ENCODE measurements at regions not wholly inside any gene's neighbourhood (a gene's known extent, or its start where the extent isn't known, plus 50 kb on each side); places are given as distances from the start of the nearest gene placed in this dataset.
"Not testable (repeated sequence)": the region's sequence is repeated elsewhere in the genome, so short reads cannot be mapped to it uniquely, and the experiment has no call there.

DNA sequence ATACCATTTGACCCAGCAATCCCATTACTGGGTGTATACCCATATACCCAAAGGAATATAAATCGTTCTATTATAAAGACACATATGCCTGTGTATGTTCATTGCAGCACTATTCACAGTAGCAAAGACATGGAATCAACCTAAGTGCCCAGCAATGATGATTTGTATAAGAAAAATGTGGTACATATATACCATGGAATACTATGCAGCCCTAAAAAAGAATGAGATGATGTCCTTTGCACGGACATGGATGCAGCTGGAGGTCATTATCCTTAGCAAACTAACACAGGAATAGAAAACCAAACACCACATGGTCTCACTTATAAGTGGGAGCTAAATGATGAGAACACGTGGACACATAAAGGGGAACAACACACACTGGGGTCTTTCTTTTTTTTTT, 155.0 kb upstream of the CPHXL start:
- not testable (repeated sequence) for H3K27ac ChIP-seq (ENCODE audit: low read depth, low read length); H2BK120ac ChIP-seq (ENCODE audit: low read depth, low read length)
- no CpG with 5 or more reads among the region's 3 CpGs for WGBS (ENCODE audit: extremely low coverage, insufficient coverage, low lambda C conversion rate)

DNA sequence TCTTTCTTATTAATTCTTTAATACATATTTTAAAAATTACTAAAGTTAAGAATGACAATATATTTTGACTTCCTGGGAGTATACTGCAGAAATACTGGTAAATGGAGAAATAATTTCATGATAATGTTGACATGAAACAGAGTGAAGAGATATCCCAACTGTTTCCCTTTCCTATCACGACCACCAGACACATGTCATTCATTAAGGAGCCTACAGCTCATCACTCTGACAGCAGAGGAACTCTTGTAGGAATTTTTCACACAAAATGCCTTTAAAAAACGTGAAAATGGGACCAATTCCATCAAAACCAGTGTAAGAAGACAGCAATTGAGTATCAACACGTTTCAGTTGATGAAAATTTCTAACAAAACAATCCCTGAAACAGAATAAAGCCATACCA, 172.9 kb upstream of the CPHXL start:
- no peaks in the 10 kb centered on the region for H3K79me1 ChIP-seq (ENCODE audit: low read length)
- H2BK15ac ChIP-seq (replicated peaks; ENCODE audit: low read depth): no peak overlapping the region
- no peak for DNase-seq
- H3K4me2 ChIP-seq (ENCODE audit: low read length): no peak overlapping the region
- H3K79me2 ChIP-seq (ENCODE audit: control insufficient read depth, insufficient read depth, low read length): no peaks in the 10 kb centered on the region
- H3K4ac ChIP-seq (ENCODE audit: low read depth, low read length): no peak overlapping the region
- H3K18ac ChIP-seq (ENCODE audit: low read length): no peak overlapping the region
- H2AK5ac ChIP-seq (ENCODE audit: low read length): no peak overlapping the region
- no peak overlapping the region for H3K56ac ChIP-seq (ENCODE audit: low read length)
- no peaks in the 10 kb centered on the region for H3K36me3 ChIP-seq (ENCODE audit: control insufficient read depth, insufficient read depth, low read length)
- H3K27ac ChIP-seq (ENCODE audit: low read depth, low read length): no peak overlapping the region
- no CpG with 5 or more reads among the region's 3 CpGs for WGBS (ENCODE audit: extremely low coverage, insufficient coverage, low lambda C conversion rate)
- H3K4me3 ChIP-seq (ENCODE audit: low read length): no peak overlapping the region
- H3K23ac ChIP-seq (ENCODE audit: low read length): no peak overlapping the region
- H4K8ac ChIP-seq (ENCODE audit: low read depth, low read length): no peak overlapping the region
- H3K9ac ChIP-seq (ENCODE audit: low read length): no peak overlapping the region
- H3K4me1 ChIP-seq (ENCODE audit: control insufficient read depth, low read depth, low read length): no peaks in the 10 kb centered on the region
- H2BK5ac ChIP-seq (ENCODE audit: low read length): no peak overlapping the region
- H2BK120ac ChIP-seq (ENCODE audit: low read depth, low read length): no peak overlapping the region
- H4K5ac ChIP-seq (ENCODE audit: low read length): no peak overlapping the region
- no peaks in the 10 kb centered on the region for H3K27me3 ChIP-seq (ENCODE audit: insufficient read depth, low read length, poor library complexity)

More for the DNA sequence above, 155.0 kb upstream of the CPHXL start:
- H4K8ac ChIP-seq (ENCODE audit: low read depth, low read length); H3K36me3 ChIP-seq (ENCODE audit: control insufficient read depth, insufficient read depth, low read length); H3K4me1 ChIP-seq (ENCODE audit: control insufficient read depth, low read depth, low read length); H2BK5ac ChIP-seq (ENCODE audit: low read length); H4K5ac ChIP-seq (ENCODE audit: low read length); H3K23ac ChIP-seq (ENCODE audit: low read length); H3K4ac ChIP-seq (ENCODE audit: low read depth, low read length); H3K4me3 ChIP-seq (ENCODE audit: low read length); H3K4me2 ChIP-seq (ENCODE audit: low read length); H3K56ac ChIP-seq (ENCODE audit: low read length); H3K18ac ChIP-seq (ENCODE audit: low read length); H2BK15ac ChIP-seq (replicated peaks; ENCODE audit: low read depth); H3K9ac ChIP-seq (ENCODE audit: low read length); DNase-seq; H3K79me1 ChIP-seq (ENCODE audit: low read length); H2AK5ac ChIP-seq (ENCODE audit: low read length); H3K79me2 ChIP-seq (ENCODE audit: control insufficient read depth, insufficient read depth, low read length); H3K27me3 ChIP-seq (ENCODE audit: insufficient read depth, low read length, poor library complexity): not testable (repeated sequence)

DNA sequence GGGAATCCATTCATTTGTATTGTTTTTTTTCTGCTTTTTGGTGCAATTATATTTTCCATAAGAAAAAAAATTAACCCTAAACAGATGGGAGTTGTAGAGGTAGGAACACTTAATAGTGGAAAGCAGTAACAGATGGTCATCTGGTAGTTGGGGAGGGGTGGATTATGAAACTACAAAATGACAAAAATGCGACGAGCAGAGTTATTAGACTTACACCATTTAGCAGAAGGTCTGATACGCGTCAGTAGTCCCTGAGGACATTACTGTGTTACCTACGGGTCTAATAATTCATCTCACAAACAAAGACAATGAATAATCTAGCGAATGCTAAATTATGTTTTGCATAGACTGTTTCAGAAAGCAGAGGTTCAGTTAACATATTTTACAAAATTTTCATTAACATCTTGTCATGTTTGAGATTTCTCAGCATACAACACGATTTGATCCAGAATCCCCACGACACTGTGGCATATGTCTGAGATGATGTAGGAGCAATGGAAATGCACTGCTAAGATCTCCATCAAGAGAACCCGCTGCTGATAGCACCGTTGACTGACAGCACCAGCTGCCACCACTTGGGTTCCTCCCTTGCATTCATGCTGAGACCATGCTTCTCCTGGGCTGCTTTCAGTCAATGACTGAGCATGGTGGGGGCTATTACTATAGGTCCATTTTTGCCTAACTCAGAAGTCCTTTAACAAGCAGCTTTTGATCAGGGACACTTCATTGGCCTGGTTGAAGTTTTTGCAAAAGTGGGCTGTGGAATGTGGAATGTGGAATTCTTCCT, 182.2 kb upstream of the CPHXL start:
- no peak overlapping the region for H4K5ac ChIP-seq (ENCODE audit: low read length)
- H3K56ac ChIP-seq (ENCODE audit: low read length): no peak overlapping the region
- H3K36me3 ChIP-seq (ENCODE audit: control insufficient read depth, insufficient read depth, low read length): no peaks in the 10 kb centered on the region
- no peak overlapping the region for H3K27ac ChIP-seq (ENCODE audit: low read depth, low read length)
- no CpG with 5 or more reads among the region's 10 CpGs for WGBS (ENCODE audit: extremely low coverage, insufficient coverage, low lambda C conversion rate)
- H3K23ac ChIP-seq (ENCODE audit: low read length): no peak overlapping the region
- H3K18ac ChIP-seq (ENCODE audit: low read length): no peak overlapping the region
- H3K4me2 ChIP-seq (ENCODE audit: low read length): no peak overlapping the region
- H3K9ac ChIP-seq (ENCODE audit: low read length): no peak overlapping the region
- H3K4ac ChIP-seq (ENCODE audit: low read depth, low read length): no peak overlapping the region
- H3K4me1 ChIP-seq (ENCODE audit: control insufficient read depth, low read depth, low read length): no peaks in the 10 kb centered on the region
- H4K8ac ChIP-seq (ENCODE audit: low read depth, low read length): no peak overlapping the region
- H3K79me2 ChIP-seq (ENCODE audit: control insufficient read depth, insufficient read depth, low read length): no peaks in the 10 kb centered on the region
- no peak overlapping the region for H3K4me3 ChIP-seq (ENCODE audit: low read length)
- H2BK120ac ChIP-seq (ENCODE audit: low read depth, low read length): no peak overlapping the region
- H2BK15ac ChIP-seq (replicated peaks; ENCODE audit: low read depth): no peak overlapping the region
- H2AK5ac ChIP-seq (ENCODE audit: low read length): no peak overlapping the region
- H2BK5ac ChIP-seq (ENCODE audit: low read length): no peak overlapping the region
- DNase-seq: peak; percentile 8
- no peaks in the 10 kb centered on the region for H3K79me1 ChIP-seq (ENCODE audit: low read length)
- no peaks in the 10 kb centered on the region for H3K27me3 ChIP-seq (ENCODE audit: insufficient read depth, low read length, poor library complexity)

DNA sequence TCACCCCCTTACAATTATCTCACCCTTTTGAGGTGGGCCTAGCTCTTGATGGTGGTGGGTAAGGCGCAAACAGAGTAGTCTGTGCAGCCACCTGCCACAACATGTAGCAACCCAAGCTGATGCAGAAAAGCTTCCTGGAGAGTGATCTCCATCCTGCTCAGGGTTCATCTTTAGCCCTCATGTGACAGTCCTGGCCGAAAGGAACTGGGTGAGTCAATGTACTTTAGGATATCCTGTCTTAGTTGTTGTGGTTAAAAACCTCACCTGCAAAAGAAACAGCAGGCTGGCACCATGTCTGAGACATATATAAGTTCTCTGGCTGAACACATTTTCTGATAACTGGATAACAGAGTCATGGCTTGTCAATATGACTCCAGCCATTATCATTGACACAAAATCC, 183.5 kb upstream of the CPHXL start:
- Histone ChIP-seq H3K56ac (ENCODE audit: low read length) (no peak overlapping the region), H2AK5ac (ENCODE audit: low read length) (no peak overlapping the region), H3K36me3 (ENCODE audit: control insufficient read depth, insufficient read depth, low read length) (no peaks in the 10 kb centered on the region), H4K8ac (ENCODE audit: low read depth, low read length) (no peak overlapping the region), H3K23ac (ENCODE audit: low read length) (no peak overlapping the region), H3K4ac (ENCODE audit: low read depth, low read length) (no peak overlapping the region), H3K79me1 (ENCODE audit: low read length) (no peaks in the 10 kb centered on the region), H3K79me2 (ENCODE audit: control insufficient read depth, insufficient read depth, low read length) (no peaks in the 10 kb centered on the region), H3K18ac (ENCODE audit: low read length) (no peak overlapping the region), H2BK120ac (ENCODE audit: low read depth, low read length) (no peak overlapping the region), H3K9ac (ENCODE audit: low read length) (no peak overlapping the region), H2BK15ac (replicated peaks; ENCODE audit: low read depth) (no peak overlapping the region), H2BK5ac (ENCODE audit: low read length) (no peak overlapping the region), H3K4me1 (ENCODE audit: control insufficient read depth, low read depth, low read length) (no peaks in the 10 kb centered on the region), H3K4me3 (ENCODE audit: low read length) (no peak overlapping the region), H3K27ac (ENCODE audit: low read depth, low read length) (no peak overlapping the region), H3K4me2 (ENCODE audit: low read length) (no peak overlapping the region), H4K5ac (ENCODE audit: low read length) (no peak overlapping the region), H3K27me3 (ENCODE audit: insufficient read depth, low read length, poor library complexity) (no peaks in the 10 kb centered on the region)
- DNase-seq: no peak
- no CpG with 5 or more reads among the region's 2 CpGs for WGBS (ENCODE audit: extremely low coverage, insufficient coverage, low lambda C conversion rate)

DNA sequence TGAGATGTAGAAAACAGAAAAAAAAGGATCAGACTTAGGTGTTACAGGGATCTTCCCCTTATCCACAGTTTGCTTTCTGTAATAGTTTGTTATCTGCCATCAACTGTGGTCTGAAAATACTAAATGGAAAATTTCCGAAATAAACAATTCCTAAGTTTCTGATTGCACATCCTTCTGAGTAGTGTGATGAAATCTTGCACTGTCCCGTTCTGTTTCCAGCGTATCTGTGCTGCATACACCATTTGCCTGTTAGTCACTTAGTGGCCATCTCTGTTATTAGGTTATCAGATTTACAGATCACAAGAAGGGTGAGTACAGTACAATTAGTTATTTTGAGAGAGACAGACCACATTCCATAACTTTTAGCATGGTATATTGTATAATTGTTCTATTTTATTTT, 185.6 kb upstream of the CPHXL start:
- Histone ChIP-seq H4K8ac (ENCODE audit: low read depth, low read length) (no peak overlapping the region), H3K4me3 (ENCODE audit: low read length) (no peak overlapping the region), H3K56ac (ENCODE audit: low read length) (no peak overlapping the region), H2BK15ac (replicated peaks; ENCODE audit: low read depth) (no peak overlapping the region), H3K79me1 (ENCODE audit: low read length) (no peaks in the 10 kb centered on the region), H3K27ac (ENCODE audit: low read depth, low read length) (no peak overlapping the region), H3K18ac (ENCODE audit: low read length) (no peak overlapping the region), H3K23ac (ENCODE audit: low read length) (no peak overlapping the region), H3K36me3 (ENCODE audit: control insufficient read depth, insufficient read depth, low read length) (no peaks in the 10 kb centered on the region), H4K5ac (ENCODE audit: low read length) (no peak overlapping the region), H3K9ac (ENCODE audit: low read length) (no peak overlapping the region), H3K4ac (ENCODE audit: low read depth, low read length) (no peak overlapping the region), H2AK5ac (ENCODE audit: low read length) (no peak overlapping the region), H3K27me3 (ENCODE audit: insufficient read depth, low read length, poor library complexity) (no peaks in the 10 kb centered on the region), H3K4me2 (ENCODE audit: low read length) (no peak overlapping the region), H2BK5ac (ENCODE audit: low read length) (no peak overlapping the region), H2BK120ac (ENCODE audit: low read depth, low read length) (no peak overlapping the region), H3K4me1 (ENCODE audit: control insufficient read depth, low read depth, low read length) (peaks cover 3% of the 10 kb centered on the region), H3K79me2 (ENCODE audit: control insufficient read depth, insufficient read depth, low read length) (no peaks in the 10 kb centered on the region)
- no CpG with 5 or more reads among the region's 3 CpGs for WGBS (ENCODE audit: extremely low coverage, insufficient coverage, low lambda C conversion rate)
- DNase-seq: no peak

DNA sequence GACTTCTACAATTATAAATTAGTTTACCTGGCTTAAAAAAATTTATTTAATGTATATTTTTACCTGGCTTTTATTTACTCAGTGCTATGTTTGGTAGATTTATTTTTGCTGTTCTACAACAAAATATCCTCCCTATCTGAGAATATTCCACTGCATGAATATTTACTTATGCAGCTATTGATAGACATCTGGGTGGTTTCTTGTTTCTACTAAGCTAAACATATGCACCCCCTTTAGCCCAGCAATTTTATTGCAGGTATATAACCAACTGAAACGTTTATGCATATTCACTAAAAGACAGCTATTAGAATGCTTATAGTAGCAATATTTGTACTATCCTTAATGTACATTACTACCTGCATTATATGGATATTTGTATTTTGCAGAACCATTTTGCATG, 187.7 kb upstream of the CPHXL start:
- no peaks in the 10 kb centered on the region for H3K79me1 ChIP-seq (ENCODE audit: low read length)
- no peak overlapping the region for H3K27ac ChIP-seq (ENCODE audit: low read depth, low read length)
- H4K8ac ChIP-seq (ENCODE audit: low read depth, low read length): no peak overlapping the region
- H2AK5ac ChIP-seq (ENCODE audit: low read length): no peak overlapping the region
- WGBS (ENCODE audit: extremely low coverage, insufficient coverage, low lambda C conversion rate): no CpG with 5 or more reads among the region's 1 CpG
- no peak overlapping the region for H3K56ac ChIP-seq (ENCODE audit: low read length)
- no peak overlapping the region for H4K5ac ChIP-seq (ENCODE audit: low read length)
- H3K4me2 ChIP-seq (ENCODE audit: low read length): no peak overlapping the region
- no peak overlapping the region for H3K9ac ChIP-seq (ENCODE audit: low read length)
- no peak overlapping the region for H3K4me3 ChIP-seq (ENCODE audit: low read length)
- no peak for DNase-seq
- no peak overlapping the region for H2BK15ac ChIP-seq (replicated peaks; ENCODE audit: low read depth)
- no peak overlapping the region for H2BK5ac ChIP-seq (ENCODE audit: low read length)
- no peak overlapping the region for H3K4ac ChIP-seq (ENCODE audit: low read depth, low read length)
- peaks cover 3% of the 10 kb centered on the region for H3K4me1 ChIP-seq (ENCODE audit: control insufficient read depth, low read depth, low read length)
- no peaks in the 10 kb centered on the region for H3K27me3 ChIP-seq (ENCODE audit: insufficient read depth, low read length, poor library complexity)
- no peak overlapping the region for H3K23ac ChIP-seq (ENCODE audit: low read length)
- H2BK120ac ChIP-seq (ENCODE audit: low read depth, low read length): no peak overlapping the region
- no peaks in the 10 kb centered on the region for H3K36me3 ChIP-seq (ENCODE audit: control insufficient read depth, insufficient read depth, low read length)
- H3K79me2 ChIP-seq (ENCODE audit: control insufficient read depth, insufficient read depth, low read length): no peaks in the 10 kb centered on the region
- no peak overlapping the region for H3K18ac ChIP-seq (ENCODE audit: low read length)
